RWPE2 (cell line): ENCODE measurements at regions not wholly inside any gene's neighbourhood (a gene's known extent, or its start where the extent isn't known, plus 50 kb on each side); places are given as distances from the start of the nearest gene placed in this dataset.

Experiments
- ATAC-seq: fragments of 200-7000 bp; cut with Tn5 transposase; 3 replicates; pipeline ENCODE4 v1.9.1; 2021; ENCODE audit warnings: low read depth
- DNase-seq: peaks from one replicate; pipeline ENCODE4 v3.0.0-alpha.2; 2020; ENCODE audit warnings: low spot score
- H3K27ac ChIP-seq: fragments of 450-650 bp; 2 replicates; pipeline ENCODE4 v1.5.1; 2017; ENCODE audit warnings: mild to moderate bottlenecking; ENCODE audit not compliant: poor library complexity, severe bottlenecking
- H3K27me3 ChIP-seq: fragments of 250-450 bp; sonication (Bioruptor Pico); 2 replicates; pipeline ENCODE4 v1.5.1; 2021; ENCODE audit warnings: mild to moderate bottlenecking, moderate library complexity; ENCODE audit not compliant: insufficient read depth, poor library complexity, severe bottlenecking
- H3K36me3 ChIP-seq: fragments of 250-450 bp; sonication (Bioruptor Pico); 2 replicates; pipeline ENCODE4 v1.5.1; 2020; ENCODE audit warnings: low read depth, mild to moderate bottlenecking, moderate library complexity
- H3K4me1 ChIP-seq: fragments of 250-450 bp; sonication (Bioruptor Pico); 2 replicates; pipeline ENCODE4 v1.5.1; 2021; ENCODE audit warnings: mild to moderate bottlenecking, moderate library complexity; ENCODE audit not compliant: insufficient read depth, poor library complexity, severe bottlenecking
- H3K4me3 ChIP-seq: fragments of 250-450 bp; sonication (Bioruptor Pico); 2 replicates; pipeline ENCODE4 v1.5.1; 2021; ENCODE audit warnings: mild to moderate bottlenecking, moderate library complexity; ENCODE audit not compliant: severe bottlenecking
- H3K9me3 ChIP-seq: fragments of 250-450 bp; sonication (Bioruptor Pico); 2 replicates; pipeline ENCODE4 v1.5.1; 2021; ENCODE audit warnings: mild to moderate bottlenecking, moderate library complexity; ENCODE audit not compliant: severe bottlenecking
- TF ChIP-seq, protein P1 (sequence below): fragments of 450-650 bp; IDR thresholded peaks from one replicate; pipeline ENCODE4 v1.5.1; 2017; ENCODE audit warnings: mild to moderate bottlenecking, moderate library complexity; ENCODE audit not compliant: poor library complexity, severe bottlenecking

DNA sequence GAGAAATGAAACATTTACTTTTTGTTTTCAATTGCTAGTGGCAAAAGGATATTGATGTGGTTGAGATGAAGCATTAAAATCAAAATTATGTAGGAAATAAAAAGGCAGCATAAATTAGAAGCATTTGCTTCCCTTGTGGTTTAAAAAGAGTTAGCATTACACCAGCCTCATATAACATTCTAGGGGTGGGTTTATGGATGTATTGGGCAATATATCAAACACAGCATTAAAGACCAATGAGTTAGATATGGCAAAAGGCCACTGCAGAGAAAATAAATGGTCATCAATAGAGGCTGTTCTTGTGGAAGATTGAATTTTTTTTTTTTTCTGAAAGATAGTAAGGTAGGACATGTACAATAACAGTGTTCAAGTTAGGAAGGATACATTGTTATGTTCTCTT, 473.0 kb downstream of the TLR4 start:
- TF ChIP-seq, protein P1, sequence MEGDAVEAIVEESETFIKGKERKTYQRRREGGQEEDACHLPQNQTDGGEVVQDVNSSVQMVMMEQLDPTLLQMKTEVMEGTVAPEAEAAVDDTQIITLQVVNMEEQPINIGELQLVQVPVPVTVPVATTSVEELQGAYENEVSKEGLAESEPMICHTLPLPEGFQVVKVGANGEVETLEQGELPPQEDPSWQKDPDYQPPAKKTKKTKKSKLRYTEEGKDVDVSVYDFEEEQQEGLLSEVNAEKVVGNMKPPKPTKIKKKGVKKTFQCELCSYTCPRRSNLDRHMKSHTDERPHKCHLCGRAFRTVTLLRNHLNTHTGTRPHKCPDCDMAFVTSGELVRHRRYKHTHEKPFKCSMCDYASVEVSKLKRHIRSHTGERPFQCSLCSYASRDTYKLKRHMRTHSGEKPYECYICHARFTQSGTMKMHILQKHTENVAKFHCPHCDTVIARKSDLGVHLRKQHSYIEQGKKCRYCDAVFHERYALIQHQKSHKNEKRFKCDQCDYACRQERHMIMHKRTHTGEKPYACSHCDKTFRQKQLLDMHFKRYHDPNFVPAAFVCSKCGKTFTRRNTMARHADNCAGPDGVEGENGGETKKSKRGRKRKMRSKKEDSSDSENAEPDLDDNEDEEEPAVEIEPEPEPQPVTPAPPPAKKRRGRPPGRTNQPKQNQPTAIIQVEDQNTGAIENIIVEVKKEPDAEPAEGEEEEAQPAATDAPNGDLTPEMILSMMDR = no peak

DNA sequence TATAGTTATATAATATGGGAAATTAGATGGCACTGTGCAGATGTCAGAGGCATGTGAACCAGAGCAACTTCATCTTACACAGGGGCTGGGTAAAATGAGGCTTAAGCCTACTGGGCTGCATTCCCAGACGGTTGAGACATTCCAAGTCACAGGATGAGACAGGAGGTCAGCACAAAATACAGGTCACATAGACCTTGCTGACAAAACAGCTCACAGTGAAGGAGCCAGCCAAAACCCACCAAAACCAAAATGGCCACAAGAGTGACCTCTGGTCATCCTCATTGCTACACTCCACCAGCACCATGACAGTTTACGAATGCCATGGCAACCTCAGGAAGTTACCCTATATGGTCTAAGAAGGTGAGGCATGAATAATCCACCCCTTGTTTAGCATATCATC, 479.4 kb downstream of the TLR4 start:
- Histone ChIP-seq H3K27me3 (no peaks in the 10 kb centered on the region), H3K36me3 (no peaks in the 10 kb centered on the region), H3K4me3 (no peak overlapping the region), H3K4me1 (no peaks in the 10 kb centered on the region), H3K27ac (no peak overlapping the region), H3K9me3 (peaks cover 4% of the 10 kb centered on the region)
- DNase-seq = no peak
- no peak for ATAC-seq
- TF ChIP-seq, protein P1 = no peak

More for the DNA sequence above, 473.0 kb downstream of the TLR4 start:
- Histone ChIP-seq H3K27me3 (no peaks in the 10 kb centered on the region), H3K9me3 (peaks cover 4% of the 10 kb centered on the region), H3K36me3 (no peaks in the 10 kb centered on the region), H3K4me1 (no peaks in the 10 kb centered on the region), H3K27ac (no peak overlapping the region), H3K4me3 (no peak overlapping the region)
- no peak for DNase-seq
- ATAC-seq = no peak

DNA sequence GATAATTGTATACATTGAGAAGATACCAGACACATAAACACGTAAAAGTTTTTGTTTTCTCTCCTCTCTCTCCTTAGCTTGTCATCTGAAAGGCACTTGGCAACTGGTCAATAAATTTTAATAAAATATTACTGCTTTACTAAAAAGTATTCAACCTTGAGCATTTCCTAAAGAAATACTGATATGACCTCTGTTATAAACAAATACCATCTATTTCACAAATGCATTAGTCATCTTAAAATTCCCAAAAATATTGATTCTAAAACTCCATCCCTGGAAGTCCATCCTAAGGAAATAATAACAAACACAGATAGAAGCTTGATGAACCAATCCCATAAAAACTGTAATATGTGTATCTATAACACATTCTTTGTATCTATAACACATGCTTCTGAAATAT, 483.2 kb downstream of the TLR4 start:
- DNase-seq (no peak), ATAC-seq (no peak)
- no peaks in the 10 kb centered on the region for H3K9me3 ChIP-seq
- no peaks in the 10 kb centered on the region for H3K4me1 ChIP-seq
- TF ChIP-seq, protein P1 = no peak
- H3K27me3 ChIP-seq = no peaks in the 10 kb centered on the region
- H3K4me3 ChIP-seq = no peak overlapping the region
- H3K36me3 ChIP-seq = no peaks in the 10 kb centered on the region
- H3K27ac ChIP-seq = no peak overlapping the region

DNA sequence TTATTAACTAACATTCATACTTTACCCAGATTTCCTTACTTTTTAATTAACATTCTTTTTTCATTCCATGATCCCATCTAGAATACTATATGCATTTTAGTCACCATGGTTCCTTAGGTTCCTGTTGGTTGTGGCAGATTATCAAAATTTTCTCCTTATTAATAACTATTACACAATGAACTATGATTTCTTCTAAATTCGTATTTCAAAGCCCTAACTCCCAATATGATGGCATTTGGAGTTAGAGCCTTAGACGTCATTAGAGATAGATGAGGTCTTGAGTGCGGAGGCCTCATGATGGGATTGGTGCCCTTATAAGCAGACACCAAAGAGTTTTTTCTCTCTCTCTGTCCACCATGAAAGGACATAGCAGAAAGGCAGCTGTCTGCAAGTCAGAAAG, 485.4 kb downstream of the TLR4 start:
- H3K27ac ChIP-seq = no peak overlapping the region
- ATAC-seq (no peak), DNase-seq (no peak)
- TF ChIP-seq, protein P1 = no peak
- no peaks in the 10 kb centered on the region for H3K36me3 ChIP-seq
- H3K4me1 ChIP-seq = no peaks in the 10 kb centered on the region
- no peak overlapping the region for H3K4me3 ChIP-seq
- H3K27me3 ChIP-seq = no peaks in the 10 kb centered on the region
- no peaks in the 10 kb centered on the region for H3K9me3 ChIP-seq

DNA sequence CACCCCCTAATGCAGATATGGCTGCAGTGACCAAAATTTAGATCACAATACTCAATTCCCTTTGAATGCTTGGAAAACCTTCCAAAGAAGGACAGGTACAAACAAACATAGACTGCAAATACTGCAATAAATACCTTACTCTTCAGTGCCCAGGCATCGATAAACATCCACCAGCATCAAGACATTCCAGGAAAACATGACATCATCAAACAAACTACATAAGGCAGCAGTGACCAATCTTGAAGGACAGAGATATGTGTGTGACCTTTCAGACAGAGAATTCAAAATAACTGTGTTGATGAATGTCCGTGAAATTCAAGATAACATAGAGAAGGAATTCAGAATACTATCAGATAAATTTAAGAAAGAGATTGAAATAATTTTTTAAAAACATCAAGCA, 488.6 kb downstream of the TLR4 start:
- Histone ChIP-seq H3K27me3 (no peaks in the 10 kb centered on the region), H3K4me3 (no peak overlapping the region), H3K27ac (no peak overlapping the region), H3K4me1 (no peaks in the 10 kb centered on the region), H3K9me3 (no peaks in the 10 kb centered on the region), H3K36me3 (no peaks in the 10 kb centered on the region)
- DNase-seq = no peak
- TF ChIP-seq, protein P1 = no peak
- no peak for ATAC-seq
